HUES64 (cell line): ENCODE measurements at regions not wholly inside any gene's neighbourhood (a gene's known extent, or its start where the extent isn't known, plus 50 kb on each side); places are given as distances from the start of the nearest gene placed in this dataset.
"Not testable (repeated sequence)": the region's sequence is repeated elsewhere in the genome, so short reads cannot be mapped to it uniquely, and the experiment has no call there.

Source experiments
- H3K27ac ChIP-seq: 2 replicates; pipeline ENCODE4 v1.7.0; 2013; ENCODE audit warnings: low read depth, low read length, inconsistent platforms
- H3K27me3 ChIP-seq: 2 replicates; pipeline ENCODE4 v1.6.1; 2013; ENCODE audit warnings: mild to moderate bottlenecking, low read length; ENCODE audit not compliant: insufficient read depth
- H3K36me3 ChIP-seq: 2 replicates; pipeline ENCODE4 v1.6.1; 2013; ENCODE audit warnings: mild to moderate bottlenecking, low read length; ENCODE audit not compliant: insufficient read depth
- H3K4me1 ChIP-seq: 2 replicates; pipeline ENCODE4 v1.6.1; 2013; ENCODE audit warnings: mild to moderate bottlenecking, low read length, moderate library complexity; ENCODE audit not compliant: insufficient read depth
- H3K4me3 ChIP-seq: 2 replicates; pipeline ENCODE4 v1.5.1; 2013; ENCODE audit warnings: mild to moderate bottlenecking, low read length, moderate library complexity
- H3K9ac ChIP-seq: 2 replicates; pipeline ENCODE4 v1.6.1; 2013; ENCODE audit warnings: mild to moderate bottlenecking, low read depth, low read length
- H3K9me3 ChIP-seq: 2 replicates; pipeline ENCODE4 v1.6.1; 2013; ENCODE audit warnings: low read depth, low read length; ENCODE audit not compliant: insufficient read depth
- WGBS: fragments of 150-250, 120-280 bp; methylation state at CpG from one replicate; pipeline ENCODE4 v1.1.7; 2013; ENCODE audit warnings: missing lambda C conversion rate; 5-methylcytosine and 5-hydroxymethylcytosine counted together

DNA sequence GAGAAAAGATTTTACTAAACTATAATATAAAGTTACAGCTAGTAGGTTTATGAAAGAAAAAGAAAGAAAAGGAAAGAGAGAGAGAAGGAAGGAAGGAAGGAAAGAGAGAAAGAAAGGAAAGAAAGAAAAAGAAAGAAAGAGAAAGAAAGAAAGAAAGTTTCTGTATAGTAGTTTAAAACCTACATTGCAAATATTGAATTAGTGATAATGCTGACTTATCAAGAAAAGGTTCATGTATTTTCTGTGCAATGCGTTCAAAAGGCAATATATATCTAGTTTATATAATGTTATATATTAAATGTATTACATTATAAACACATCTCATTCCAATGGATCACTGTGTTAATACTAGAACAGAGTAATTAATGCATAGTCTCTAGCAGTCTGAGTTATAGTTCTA is 648.4 kb downstream of the ZBBX start:
- H3K4me1 ChIP-seq, result peaks cover 7% of the 10 kb centered on the region
- no peak overlapping the region for H3K4me3 ChIP-seq
- no peak overlapping the region for H3K27ac ChIP-seq
- WGBS, result no CpG with 5 or more reads among the region's 1 CpG
- H3K9ac ChIP-seq, result no peak overlapping the region
- no peaks in the 10 kb centered on the region for H3K36me3 ChIP-seq
- H3K27me3 ChIP-seq, result no peaks in the 10 kb centered on the region
- H3K9me3 ChIP-seq, result no peaks in the 10 kb centered on the region

DNA sequence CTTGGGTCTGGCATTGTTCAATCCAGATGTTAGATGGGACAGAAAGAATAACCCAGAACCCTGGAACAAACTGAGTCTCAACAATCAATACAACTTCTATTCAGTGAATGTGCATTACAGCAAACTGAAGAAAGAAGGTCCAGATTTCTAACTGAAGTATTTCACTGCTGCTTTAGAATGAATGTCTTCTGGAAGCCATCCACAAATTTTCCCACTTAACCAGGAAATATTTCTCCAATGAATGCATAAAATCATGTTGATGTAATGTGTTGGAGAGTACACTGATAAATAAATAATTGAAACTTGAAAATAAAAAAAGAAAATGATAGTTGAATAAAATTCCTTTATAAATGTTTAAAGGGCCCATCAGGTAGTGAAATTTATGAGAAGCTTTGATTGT is 658.6 kb downstream of the ZBBX start:
- Histone ChIP-seq H3K4me1 (peaks cover 1% of the 10 kb centered on the region; the same call in 1 of the 2 replicates), H3K9me3 (no peaks in the 10 kb centered on the region), H3K36me3 (no peaks in the 10 kb centered on the region), H3K9ac (no peak overlapping the region), H3K4me3 (no peak overlapping the region), H3K27me3 (no peaks in the 10 kb centered on the region), H3K27ac (no peak overlapping the region)

- H3K9me3 ChIP-seq, result no peaks in the 10 kb centered on the region
- WGBS, result 92% methylated on average over 4 of the region's 4 CpGs
Observed at GRCh38 chr3:166714206-166714605, 665.9 kb downstream of the ZBBX start.

DNA sequence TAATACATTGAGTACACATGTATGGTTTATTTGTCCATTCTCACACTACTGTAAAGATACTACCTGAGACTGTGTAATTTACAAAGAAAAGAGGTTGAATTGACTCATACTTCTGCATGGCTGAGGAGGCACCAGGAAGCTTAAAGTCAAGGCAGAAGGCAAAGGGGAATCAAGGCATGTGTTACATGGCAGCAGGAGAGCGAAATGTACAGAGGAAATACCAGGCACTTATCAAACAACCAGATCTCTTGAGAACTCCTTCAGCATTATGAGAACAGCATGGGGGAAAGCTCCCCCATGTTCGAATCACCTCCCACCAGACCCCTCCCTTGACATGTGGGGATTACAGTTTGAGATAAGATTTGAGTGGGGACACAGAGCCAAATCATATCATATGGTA is 666.3 kb downstream of the ZBBX start:
- no peaks in the 10 kb centered on the region for H3K36me3 ChIP-seq
- WGBS, result 44% methylated on average over 1 of the region's 2 CpGs
- no peaks in the 10 kb centered on the region for H3K4me1 ChIP-seq
- no peak overlapping the region for H3K9ac ChIP-seq
- H3K27me3 ChIP-seq, result no peaks in the 10 kb centered on the region
- no peaks in the 10 kb centered on the region for H3K9me3 ChIP-seq
- no peak overlapping the region for H3K27ac ChIP-seq
- no peak overlapping the region for H3K4me3 ChIP-seq

More at GRCh38 chr3:166714206-166714605, 665.9 kb downstream of the ZBBX start:
- no peaks in the 10 kb centered on the region for H3K4me1 ChIP-seq
- H3K27me3 ChIP-seq, result no peaks in the 10 kb centered on the region
- H3K27ac ChIP-seq, result no peak overlapping the region
- H3K4me3 ChIP-seq, result no peak overlapping the region
- H3K9ac ChIP-seq, result no peak overlapping the region
- H3K36me3 ChIP-seq, result no peaks in the 10 kb centered on the region

- Histone ChIP-seq H3K9me3 (0 out of 2 replicates have a peak, but pooled peaks cover 2% of the 10 kb centered on the region), H3K27ac (no peak overlapping the region), H3K9ac (no peak overlapping the region), H3K4me3 (no peak overlapping the region), H3K36me3 (no peaks in the 10 kb centered on the region), H3K27me3 (no peaks in the 10 kb centered on the region), H3K4me1 (no peaks in the 10 kb centered on the region)
- 85% methylated on average over 1 of the region's 2 CpGs for WGBS
Observed at GRCh38 chr3:166706094-166706493, 674.0 kb downstream of the ZBBX start.

- H3K4me1 ChIP-seq, result peaks cover 9% of the 10 kb centered on the region; the same call in 1 of the 2 replicates
- WGBS, result no CpG with 5 or more reads among the region's 1 CpG
- no peak overlapping the region for H3K9ac ChIP-seq
- H3K4me3 ChIP-seq, result no peak overlapping the region
- no peaks in the 10 kb centered on the region for H3K36me3 ChIP-seq
- H3K27ac ChIP-seq, result no peak overlapping the region
- H3K27me3 ChIP-seq, result no peaks in the 10 kb centered on the region
- H3K9me3 ChIP-seq, result 0 out of 2 replicates have a peak, but pooled peaks cover 3% of the 10 kb centered on the region
Observed at GRCh38 chr3:166697495-166697894, 682.6 kb downstream of the ZBBX start.

DNA sequence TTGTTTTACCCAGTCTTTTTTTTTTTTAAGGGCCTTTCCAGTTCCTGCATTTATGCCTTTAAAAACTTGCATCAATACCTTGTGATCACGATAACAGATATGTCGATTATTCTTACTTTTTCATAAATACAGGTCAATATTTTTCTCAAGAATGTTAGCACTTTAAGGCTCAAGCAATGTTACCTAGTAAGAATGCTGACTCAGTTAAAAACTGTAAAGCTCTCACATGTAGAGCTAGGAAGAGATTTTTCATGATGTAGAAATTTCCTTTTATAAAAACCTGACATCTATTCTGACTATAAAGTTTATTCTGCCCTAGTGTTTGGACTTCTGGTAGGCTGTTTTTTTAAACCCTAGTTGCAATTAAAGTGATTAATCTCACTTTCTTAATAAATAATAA is 684.0 kb downstream of the ZBBX start:
- WGBS, result 100% methylated on average over 2 of the region's 2 CpGs
- Histone ChIP-seq H3K9ac (no peak overlapping the region), H3K9me3 (0 out of 2 replicates have a peak, but pooled peaks cover 1% of the 10 kb centered on the region), H3K27ac (no peak overlapping the region), H3K27me3 (no peaks in the 10 kb centered on the region), H3K4me1 (peaks cover 9% of the 10 kb centered on the region; the same call in 1 of the 2 replicates), H3K4me3 (no peak overlapping the region), H3K36me3 (no peaks in the 10 kb centered on the region)

DNA sequence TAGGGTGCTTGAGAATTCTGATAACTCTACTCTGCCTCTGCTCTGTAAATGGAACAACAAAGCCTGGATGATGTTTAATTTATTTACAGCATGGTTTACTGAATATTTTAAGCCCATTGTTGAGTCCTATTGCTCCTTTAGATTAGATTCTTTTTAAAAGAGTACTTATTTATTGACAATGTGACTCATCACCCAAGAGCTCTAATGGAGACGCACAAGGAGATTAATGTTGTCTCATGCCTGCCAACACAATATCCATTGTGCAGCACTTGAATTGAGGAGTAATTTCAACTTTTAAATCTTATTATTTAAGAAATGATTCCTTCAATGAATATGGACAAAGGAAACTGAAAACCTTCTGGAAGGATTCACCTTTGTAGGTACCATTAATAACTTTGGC is 691.4 kb downstream of the ZBBX start:
- no peak overlapping the region for H3K9ac ChIP-seq
- no peak overlapping the region for H3K4me3 ChIP-seq
- 100% methylated on average over 1 of the region's 1 CpG for WGBS
- H3K36me3 ChIP-seq, result no peaks in the 10 kb centered on the region
- no peaks in the 10 kb centered on the region for H3K27me3 ChIP-seq
- no peak overlapping the region for H3K27ac ChIP-seq
- no peaks in the 10 kb centered on the region for H3K9me3 ChIP-seq
- no peaks in the 10 kb centered on the region for H3K4me1 ChIP-seq

DNA sequence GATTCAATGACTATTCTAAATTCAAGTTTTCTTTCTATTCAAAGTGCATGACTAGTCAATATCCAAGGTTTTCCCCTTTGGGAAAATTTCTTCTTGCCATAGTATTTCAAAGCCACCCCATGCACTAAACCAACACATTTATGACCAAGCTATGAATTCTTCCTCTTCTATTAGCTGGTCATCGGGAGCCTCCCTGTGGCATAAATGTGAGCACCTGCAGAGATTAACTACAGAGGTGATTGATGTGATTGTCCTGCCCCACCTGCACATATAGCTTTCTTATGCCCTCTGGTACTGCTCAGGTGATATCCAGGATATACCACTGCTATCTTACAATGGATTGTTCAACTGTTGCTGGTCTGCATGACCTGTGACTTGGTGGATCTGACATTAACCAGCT is 694.9 kb downstream of the ZBBX start:
- no peak overlapping the region for H3K9ac ChIP-seq
- H3K36me3 ChIP-seq, result no peaks in the 10 kb centered on the region
- no peaks in the 10 kb centered on the region for H3K27me3 ChIP-seq
- 100% methylated on average over 1 of the region's 1 CpG for WGBS
- H3K4me1 ChIP-seq, result no peaks in the 10 kb centered on the region
- no peak overlapping the region for H3K4me3 ChIP-seq
- H3K27ac ChIP-seq, result no peak overlapping the region
- no peaks in the 10 kb centered on the region for H3K9me3 ChIP-seq

- H3K27ac ChIP-seq, H3K4me3 ChIP-seq, H3K27me3 ChIP-seq, H3K4me1 ChIP-seq, H3K9ac ChIP-seq, H3K9me3 ChIP-seq, H3K36me3 ChIP-seq: not testable (repeated sequence)
- 96% methylated on average over 5 of the region's 5 CpGs for WGBS
Observed at GRCh38 chr3:166684077-166684476, 696.0 kb downstream of the ZBBX start.

DNA sequence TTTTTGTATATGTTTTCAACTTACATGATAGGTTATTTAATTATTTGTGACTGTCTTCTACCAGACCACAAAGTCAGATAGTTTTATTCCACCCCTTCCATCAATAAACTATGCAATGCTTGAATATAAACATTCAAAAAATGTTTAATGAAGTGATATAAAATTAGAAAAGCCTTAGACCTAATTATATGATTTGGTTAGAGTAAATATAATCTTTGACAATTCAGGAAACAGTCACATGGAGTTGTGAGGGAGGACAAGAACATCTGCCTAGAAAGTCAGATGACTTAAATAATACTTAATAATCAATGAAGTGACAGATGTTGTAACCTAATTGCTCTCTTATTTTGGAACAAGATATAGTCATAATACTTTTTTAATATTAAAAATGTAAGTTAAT is 710.3 kb downstream of the ZBBX start:
- H3K9ac ChIP-seq, result no peak overlapping the region
- no peak overlapping the region for H3K27ac ChIP-seq

GRCh38 chr3:166663194-166663593 is 716.9 kb downstream of the ZBBX start:
- Histone ChIP-seq H3K4me3 (no peak overlapping the region), H3K9ac (no peak overlapping the region), H3K27ac (no peak overlapping the region), H3K36me3 (no peaks in the 10 kb centered on the region), H3K9me3 (peaks cover 8% of the 10 kb centered on the region; the same call in 1 of the 2 replicates), H3K4me1 (no peaks in the 10 kb centered on the region), H3K27me3 (no peaks in the 10 kb centered on the region)
- WGBS, result 29% methylated on average over 1 of the region's 1 CpG

More for the DNA sequence above, 710.3 kb downstream of the ZBBX start:
- Histone ChIP-seq H3K4me1 (no peaks in the 10 kb centered on the region), H3K27me3 (no peaks in the 10 kb centered on the region), H3K9me3 (no peaks in the 10 kb centered on the region), H3K36me3 (no peaks in the 10 kb centered on the region), H3K4me3 (no peak overlapping the region)
